Neural cell (in vitro differentiated cells): ENCODE measurements at regions not wholly inside any gene's neighbourhood (a gene's known extent, or its start where the extent isn't known, plus 50 kb on each side); places are given as distances from the start of the nearest gene placed in this dataset.

ENCODE experiments used
- H2AFZ ChIP-seq: fragments of 200-600, 300-800 bp; sonication (generic), shearing (Covaris generic); 2 replicates; pipeline ENCODE4 v1.6.0; 2014; ENCODE audit warnings: low read depth, mild to moderate bottlenecking, antibody characterized with exemption, low read length, moderate library complexity
- H3F3A ChIP-seq: fragments of 200-600 bp; shearing (Covaris generic); 2 replicates; pipeline ENCODE4 v1.6.1; 2016; ENCODE audit warnings: mild to moderate bottlenecking, moderate library complexity, mixed read lengths, antibody characterized with exemption, low read length; ENCODE audit not compliant: insufficient read depth, poor library complexity, severe bottlenecking
- H3K27ac ChIP-seq: fragments of 200-600, 300-800 bp; sonication (generic), shearing (Covaris generic); 2 replicates; pipeline ENCODE4 v1.5.1; 2014; ENCODE audit warnings: mild to moderate bottlenecking, low read length, moderate library complexity
- H3K27me3 ChIP-seq: fragments of 300-800, 200-600 bp; sonication (generic), shearing (Covaris generic); 2 replicates; pipeline ENCODE4 v1.6.0; 2014; ENCODE audit warnings: mild to moderate bottlenecking, low read depth, low read length, moderate library complexity; ENCODE audit not compliant: insufficient read depth
- H3K36me3 ChIP-seq: fragments of 300-800, 200-600 bp; sonication (generic), shearing (Covaris generic); 2 replicates; pipeline ENCODE4 v1.5.1; 2014; ENCODE audit warnings: mild to moderate bottlenecking, antibody characterized with exemption, low read length, moderate library complexity; ENCODE audit not compliant: insufficient read depth
- H3K4me2 ChIP-seq: fragments of 300-800, 200-600 bp; sonication (generic), shearing (Covaris generic); 2 replicates; pipeline ENCODE4 v1.6.0; 2014; ENCODE audit warnings: mild to moderate bottlenecking, low read length
- H3K4me3 ChIP-seq: fragments of 300-800, 200-600 bp; sonication (generic), shearing (Covaris generic); 2 replicates; pipeline ENCODE4 v1.5.1; 2014; ENCODE audit warnings: mild to moderate bottlenecking, low read length, moderate library complexity
- H3K79me2 ChIP-seq: fragments of 200-600 bp; shearing (Covaris generic); replicated peaks from 2 replicates; pipeline ENCODE4 v1.6.0; 2014; ENCODE audit warnings: mild to moderate bottlenecking, low read length, moderate library complexity; ENCODE audit not compliant: insufficient read depth
- H3K9ac ChIP-seq: fragments of 300-800, 200-600 bp; sonication (generic), shearing (Covaris generic); 2 replicates; pipeline ENCODE4 v1.6.1; 2016; ENCODE audit warnings: mild to moderate bottlenecking, low read length, mixed read lengths
- H3K9me2 ChIP-seq: fragments of 200-600 bp; shearing (Covaris generic); 2 replicates; pipeline ENCODE4 v1.6.1; 2016; ENCODE audit warnings: mild to moderate bottlenecking, low read length, mixed read lengths; ENCODE audit not compliant: insufficient read depth
- H3K9me3 ChIP-seq: fragments of 200-600, 300-800 bp; sonication (generic), shearing (Covaris generic); 2 replicates; pipeline ENCODE4 v1.6.1; 2016; ENCODE audit warnings: mild to moderate bottlenecking, mixed run types, low read length, moderate library complexity, mixed read lengths
- H4K20me1 ChIP-seq: fragments of 200-600 bp; shearing (Covaris generic); 2 replicates; pipeline ENCODE4 v1.6.1; 2016; ENCODE audit warnings: mild to moderate bottlenecking, mixed run types; ENCODE audit not compliant: insufficient read depth
- EP300 ChIP-seq: fragments of 450-650 bp; conservative IDR thresholded peaks from 2 replicates; pipeline ENCODE4 v1.6.1; 2014; ENCODE audit warnings: antibody characterized with exemption, mild to moderate bottlenecking, moderate library complexity; ENCODE audit not compliant: poor library complexity, severe bottlenecking
- EZH2 ChIP-seq: fragments of 200-600, 300-800 bp; shearing (Covaris generic), sonication (generic); IDR thresholded peaks from 2 replicates; pipeline ENCODE4 v1.6.1; 2014; ENCODE audit warnings: antibody characterized with exemption, low read length, borderline replicate concordance, mild to moderate bottlenecking; ENCODE audit not compliant: insufficient read depth, poor library complexity, severe bottlenecking
- MXI1 ChIP-seq: fragments of 450-650 bp; conservative IDR thresholded peaks from 2 replicates; pipeline ENCODE4 v1.6.1; 2014; ENCODE audit warnings: antibody characterized with exemption, mild to moderate bottlenecking; ENCODE audit not compliant: poor library complexity, severe bottlenecking
- POLR2AphosphoS5 ChIP-seq: IDR thresholded peaks from 2 replicates; pipeline ENCODE4 v1.6.1; 2012
- RAD21 ChIP-seq: fragments of 450-650 bp; conservative IDR thresholded peaks from 2 replicates; pipeline ENCODE4 v1.6.1; 2014; ENCODE audit warnings: antibody characterized with exemption, mild to moderate bottlenecking, moderate library complexity
- SMC3 ChIP-seq: fragments of 450-650 bp; conservative IDR thresholded peaks from 2 replicates; pipeline ENCODE4 v1.6.1; 2014; ENCODE audit warnings: antibody characterized with exemption, mild to moderate bottlenecking, moderate library complexity; ENCODE audit not compliant: poor library complexity
- TAF1 ChIP-seq: IDR thresholded peaks from 2 replicates; pipeline ENCODE4 v1.6.1; 2012; ENCODE audit warnings: low read depth
- TF ChIP-seq, protein P1 (sequence below): IDR thresholded peaks from 2 replicates; pipeline ENCODE4 v1.6.1; 2012; ENCODE audit warnings: borderline replicate concordance
- TF ChIP-seq, protein P2 (sequence below): fragments of 450-650 bp; IDR thresholded peaks from 2 replicates; pipeline ENCODE4 v1.5.1; 2014; ENCODE audit warnings: antibody characterized with exemption, mild to moderate bottlenecking, moderate library complexity; ENCODE audit not compliant: poor library complexity, severe bottlenecking

DNA sequence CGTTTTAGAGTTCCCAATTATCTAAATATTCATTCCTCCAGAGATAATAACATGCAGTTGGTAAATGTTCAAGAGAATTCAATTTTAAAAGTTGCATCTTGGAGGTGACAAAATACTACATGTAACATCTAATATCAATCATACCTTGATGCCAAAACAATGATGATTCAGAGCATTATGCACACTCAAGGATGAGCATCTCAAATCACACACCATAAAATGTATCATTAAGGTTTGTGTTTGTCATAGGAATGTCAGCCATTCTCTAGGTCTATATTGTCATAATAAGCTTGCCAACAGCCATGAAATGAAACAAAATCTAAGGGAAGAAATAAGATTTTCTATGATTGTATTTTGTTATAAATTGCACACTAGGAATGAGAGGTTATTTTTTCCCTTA is 1667.0 kb downstream of the DPP10 start:
- no peak overlapping the region for H3K9ac ChIP-seq
- no peaks in the 10 kb centered on the region for H3K79me2 ChIP-seq
- no peak overlapping the region for H3K27ac ChIP-seq
- no peaks in the 10 kb centered on the region for H3K36me3 ChIP-seq
- no peaks in the 10 kb centered on the region for H3K27me3 ChIP-seq
- no peaks in the 10 kb centered on the region for H4K20me1 ChIP-seq
- H3F3A ChIP-seq, result no peaks in the 10 kb centered on the region
- H3K9me2 ChIP-seq, result no peaks in the 10 kb centered on the region
- peak overlapping the region; percentile 12 for H3K4me3 ChIP-seq
- no peak overlapping the region for H3K4me2 ChIP-seq
- no peaks in the 10 kb centered on the region for H3K9me3 ChIP-seq
- TF ChIP-seq EP300, result peak; percentile 78
- TF ChIP-seq POLR2AphosphoS5, result peak; percentile 64
- TF ChIP-seq, protein P1, sequence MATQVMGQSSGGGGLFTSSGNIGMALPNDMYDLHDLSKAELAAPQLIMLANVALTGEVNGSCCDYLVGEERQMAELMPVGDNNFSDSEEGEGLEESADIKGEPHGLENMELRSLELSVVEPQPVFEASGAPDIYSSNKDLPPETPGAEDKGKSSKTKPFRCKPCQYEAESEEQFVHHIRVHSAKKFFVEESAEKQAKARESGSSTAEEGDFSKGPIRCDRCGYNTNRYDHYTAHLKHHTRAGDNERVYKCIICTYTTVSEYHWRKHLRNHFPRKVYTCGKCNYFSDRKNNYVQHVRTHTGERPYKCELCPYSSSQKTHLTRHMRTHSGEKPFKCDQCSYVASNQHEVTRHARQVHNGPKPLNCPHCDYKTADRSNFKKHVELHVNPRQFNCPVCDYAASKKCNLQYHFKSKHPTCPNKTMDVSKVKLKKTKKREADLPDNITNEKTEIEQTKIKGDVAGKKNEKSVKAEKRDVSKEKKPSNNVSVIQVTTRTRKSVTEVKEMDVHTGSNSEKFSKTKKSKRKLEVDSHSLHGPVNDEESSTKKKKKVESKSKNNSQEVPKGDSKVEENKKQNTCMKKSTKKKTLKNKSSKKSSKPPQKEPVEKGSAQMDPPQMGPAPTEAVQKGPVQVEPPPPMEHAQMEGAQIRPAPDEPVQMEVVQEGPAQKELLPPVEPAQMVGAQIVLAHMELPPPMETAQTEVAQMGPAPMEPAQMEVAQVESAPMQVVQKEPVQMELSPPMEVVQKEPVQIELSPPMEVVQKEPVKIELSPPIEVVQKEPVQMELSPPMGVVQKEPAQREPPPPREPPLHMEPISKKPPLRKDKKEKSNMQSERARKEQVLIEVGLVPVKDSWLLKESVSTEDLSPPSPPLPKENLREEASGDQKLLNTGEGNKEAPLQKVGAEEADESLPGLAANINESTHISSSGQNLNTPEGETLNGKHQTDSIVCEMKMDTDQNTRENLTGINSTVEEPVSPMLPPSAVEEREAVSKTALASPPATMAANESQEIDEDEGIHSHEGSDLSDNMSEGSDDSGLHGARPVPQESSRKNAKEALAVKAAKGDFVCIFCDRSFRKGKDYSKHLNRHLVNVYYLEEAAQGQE, result no peak
- no peak for TF ChIP-seq EZH2
- no peak overlapping the region for H2AFZ ChIP-seq

GRCh38 chr2:116117845-116118244 is 1675.4 kb downstream of the DPP10 start:
- Histone ChIP-seq H4K20me1 (no peaks in the 10 kb centered on the region), H3K27me3 (no peaks in the 10 kb centered on the region), H2AFZ (no peak overlapping the region), H3K36me3 (no peaks in the 10 kb centered on the region), H3K9ac (no peak overlapping the region), H3K9me2 (no peaks in the 10 kb centered on the region), H3F3A (no peaks in the 10 kb centered on the region), H3K79me2 (no peaks in the 10 kb centered on the region), H3K4me2 (no peak overlapping the region), H3K4me3 (no peak overlapping the region), H3K27ac (no peak overlapping the region), H3K9me3 (no peaks in the 10 kb centered on the region)
- TF ChIP-seq TAF1 (no peak), POLR2AphosphoS5 (no peak), RAD21 (no peak), EP300 (no peak), MXI1 (no peak), SMC3 (no peak), EZH2 (no peak)
- TF ChIP-seq, protein P1, result no peak
- TF ChIP-seq, protein P2, sequence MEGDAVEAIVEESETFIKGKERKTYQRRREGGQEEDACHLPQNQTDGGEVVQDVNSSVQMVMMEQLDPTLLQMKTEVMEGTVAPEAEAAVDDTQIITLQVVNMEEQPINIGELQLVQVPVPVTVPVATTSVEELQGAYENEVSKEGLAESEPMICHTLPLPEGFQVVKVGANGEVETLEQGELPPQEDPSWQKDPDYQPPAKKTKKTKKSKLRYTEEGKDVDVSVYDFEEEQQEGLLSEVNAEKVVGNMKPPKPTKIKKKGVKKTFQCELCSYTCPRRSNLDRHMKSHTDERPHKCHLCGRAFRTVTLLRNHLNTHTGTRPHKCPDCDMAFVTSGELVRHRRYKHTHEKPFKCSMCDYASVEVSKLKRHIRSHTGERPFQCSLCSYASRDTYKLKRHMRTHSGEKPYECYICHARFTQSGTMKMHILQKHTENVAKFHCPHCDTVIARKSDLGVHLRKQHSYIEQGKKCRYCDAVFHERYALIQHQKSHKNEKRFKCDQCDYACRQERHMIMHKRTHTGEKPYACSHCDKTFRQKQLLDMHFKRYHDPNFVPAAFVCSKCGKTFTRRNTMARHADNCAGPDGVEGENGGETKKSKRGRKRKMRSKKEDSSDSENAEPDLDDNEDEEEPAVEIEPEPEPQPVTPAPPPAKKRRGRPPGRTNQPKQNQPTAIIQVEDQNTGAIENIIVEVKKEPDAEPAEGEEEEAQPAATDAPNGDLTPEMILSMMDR, result no peak
